Endodermal cell (in vitro differentiated cells): ENCODE measurements at regions not wholly inside any gene's neighbourhood (a gene's known extent, or its start where the extent isn't known, plus 50 kb on each side); places are given as distances from the start of the nearest gene placed in this dataset.

Experiments used
- DNase-seq: peaks from one replicate; pipeline ENCODE4 v3.0.0-alpha.2; 2017
- H3K27ac ChIP-seq: 2 replicates; pipeline ENCODE4 v1.5.1; 2013; ENCODE audit warnings: mild to moderate bottlenecking, low read depth, low read length, moderate library complexity
- H3K27me3 ChIP-seq: 2 replicates; pipeline ENCODE4 v1.6.1; 2013; ENCODE audit warnings: mild to moderate bottlenecking, low read length, moderate library complexity; ENCODE audit not compliant: insufficient read depth, control insufficient read depth, poor library complexity, severe bottlenecking
- H3K36me3 ChIP-seq: 2 replicates; pipeline ENCODE4 v1.7.0; 2013; ENCODE audit warnings: mild to moderate bottlenecking, low read length, moderate library complexity; ENCODE audit not compliant: control insufficient read depth, insufficient read depth
- H3K4me1 ChIP-seq: one replicate; pipeline ENCODE4 v1.7.0; 2013; ENCODE audit warnings: low read length; ENCODE audit not compliant: control insufficient read depth, insufficient read depth
- H3K4me3 ChIP-seq: 2 replicates; pipeline ENCODE4 v1.5.1; 2013; ENCODE audit warnings: mild to moderate bottlenecking, low read length, moderate library complexity
- H3K9ac ChIP-seq: 2 replicates; pipeline ENCODE4 v1.6.1; 2013; ENCODE audit warnings: mild to moderate bottlenecking, low read length, moderate library complexity; ENCODE audit not compliant: poor library complexity, severe bottlenecking; ENCODE audit errors: extremely low read depth
- H3K9me3 ChIP-seq: 2 replicates; pipeline ENCODE4 v1.6.1; 2013; ENCODE audit warnings: mild to moderate bottlenecking, low read length, moderate library complexity; ENCODE audit not compliant: control insufficient read depth
- H3K27ac Mint-ChIP-seq: 2 replicates; pipeline ENCODE4 v1.8.0; 2020; ENCODE audit warnings: mixed read lengths
- H3K27me3 Mint-ChIP-seq: 2 replicates; pipeline ENCODE4 v1.8.0; 2021; ENCODE audit warnings: mild to moderate bottlenecking, mixed read lengths; ENCODE audit not compliant: insufficient read depth
- H3K36me3 Mint-ChIP-seq: 2 replicates; pipeline ENCODE4 v1.8.0; 2020; ENCODE audit warnings: low read depth, mixed read lengths
- H3K4me1 Mint-ChIP-seq: 2 replicates; pipeline ENCODE4 v1.8.0; 2020; ENCODE audit warnings: mixed read lengths
- H3K4me3 Mint-ChIP-seq: 2 replicates; pipeline ENCODE4 v1.8.0; 2020; ENCODE audit warnings: mild to moderate bottlenecking, moderate library complexity, mixed read lengths
- H3K9me3 Mint-ChIP-seq: 2 replicates; pipeline ENCODE4 v1.8.0; 2020; ENCODE audit warnings: mild to moderate bottlenecking, mixed read lengths
- CTCF ChIP-seq: fragments of 200-600 bp; sonication (generic); conservative IDR thresholded peaks from 2 replicates; pipeline ENCODE4 v1.5.0; 2021; ENCODE audit warnings: antibody characterized with exemption, mild to moderate bottlenecking
- WGBS, 2 experiments: methylation state at CpG; one replicate each; pipeline versions ENCODE4 v1.1.5 to v1.1.7; 2013; ENCODE audit warnings: missing lambda C conversion rate in 2 of 2, mixed read lengths in 1 of 2; ENCODE audit not compliant: insufficient coverage in 1 of 2, insufficient read length in 1 of 2; 5-methylcytosine and 5-hydroxymethylcytosine counted together

- WGBS, 2 experiments, result 66 to 86% methylated on average over 1 to 3 of the region's 3 CpGs
- H3K4me1 ChIP-seq, result no peaks in the 10 kb centered on the region
- Mint-ChIP-seq H3K27ac (no peak overlapping the region), H3K27me3 (no peaks in the 10 kb centered on the region), H3K4me3 (no peak overlapping the region), H3K36me3 (no peaks in the 10 kb centered on the region), H3K9me3 (no peaks in the 10 kb centered on the region), H3K4me1 (no peaks in the 10 kb centered on the region)
- TF ChIP-seq CTCF, result no peak
- no peaks in the 10 kb centered on the region for H3K27me3 ChIP-seq
- no peaks in the 10 kb centered on the region for H3K9me3 ChIP-seq
- DNase-seq, result no peak
- H3K9ac ChIP-seq, result no peak overlapping the region
- no peaks in the 10 kb centered on the region for H3K36me3 ChIP-seq
- no peak overlapping the region for H3K4me3 ChIP-seq
- H3K27ac ChIP-seq, result no peak overlapping the region
Observed at GRCh38 chr2:40831321-40831873, 379.5 kb upstream of the SLC8A1 start.

- H3K27me3 Mint-ChIP-seq, result no peaks in the 10 kb centered on the region
- Histone ChIP-seq H3K27me3 (no peaks in the 10 kb centered on the region), H3K4me1 (no peaks in the 10 kb centered on the region), H3K9ac (no peak overlapping the region), H3K4me3 (no peak overlapping the region), H3K27ac (no peak overlapping the region), H3K9me3 (no peaks in the 10 kb centered on the region), H3K36me3 (no peaks in the 10 kb centered on the region)
- 79% methylated on average over 2 of the region's 2 CpGs; no CpG with 5 or more reads in 1 of the 2 experiments for WGBS, 2 experiments
- no peak overlapping the region for H3K27ac Mint-ChIP-seq
- no peak for TF ChIP-seq CTCF
- no peak overlapping the region for H3K4me3 Mint-ChIP-seq
- peaks cover 5% of the 10 kb centered on the region for H3K4me1 Mint-ChIP-seq
- DNase-seq, result no peak
- H3K9me3 Mint-ChIP-seq, result no peaks in the 10 kb centered on the region
- no peaks in the 10 kb centered on the region for H3K36me3 Mint-ChIP-seq
Observed at GRCh38 chr2:40841856-40842255, 390.0 kb upstream of the SLC8A1 start.

GRCh38 chr2:40844353-40845277 lies 392.7 kb upstream of the SLC8A1 start:
- WGBS, 2 experiments, result 74 to 88% methylated on average over 6 to 7 of the region's 8 CpGs
- no peaks in the 10 kb centered on the region for H3K9me3 ChIP-seq
- Mint-ChIP-seq H3K27ac (no peak overlapping the region), H3K27me3 (no peaks in the 10 kb centered on the region), H3K4me3 (no peak overlapping the region), H3K9me3 (no peaks in the 10 kb centered on the region), H3K36me3 (no peaks in the 10 kb centered on the region), H3K4me1 (peaks cover 5% of the 10 kb centered on the region)
- H3K27me3 ChIP-seq, result no peaks in the 10 kb centered on the region
- no peak overlapping the region for H3K9ac ChIP-seq
- DNase-seq, result peak; percentile 63
- peak; percentile 69 for TF ChIP-seq CTCF
- H3K36me3 ChIP-seq, result no peaks in the 10 kb centered on the region
- no peak overlapping the region for H3K27ac ChIP-seq
- no peak overlapping the region for H3K4me3 ChIP-seq
- no peaks in the 10 kb centered on the region for H3K4me1 ChIP-seq
